Thyroid gland (tissue), 4 donors: ENCODE measurements at regions not wholly inside any gene's neighbourhood (a gene's known extent, or its start where the extent isn't known, plus 50 kb on each side); places are given as distances from the start of the nearest gene placed in this dataset.

Experiments used
- DNase-seq, 2 donors: peaks; one replicate each; pipeline ENCODE4 v3.0.0-alpha.2; 2019
- H3K27ac ChIP-seq, 3 donors: fragments of 200-600 bp; sonication (generic); 1 replicate in 2 of 3; 2 replicates in 1 of 3; pipeline ENCODE4 v1.5.1; 2016 to 2019; ENCODE audit warnings: mild to moderate bottlenecking in 1 of 3, moderate library complexity in 1 of 3
- H3K27me3 ChIP-seq: fragments of 200-600 bp; sonication (generic); one replicate; pipeline ENCODE4 v1.5.1; 2019
- H3K36me3 ChIP-seq, 2 donors: fragments of 200-600 bp; sonication (generic); one replicate each; pipeline ENCODE4 v1.5.1; 2016 to 2019
- H3K4me1 ChIP-seq, 2 donors: fragments of 200-600 bp; sonication (generic); one replicate each; pipeline ENCODE4 v1.5.1; 2017 to 2019
- H3K4me3 ChIP-seq, 3 donors: fragments of 200-600 bp; sonication (generic); replicated peaks in 1 of 3; 1 replicate in 2 of 3; 2 replicates in 1 of 3; pipeline ENCODE4 v1.5.1; 2016; ENCODE audit warnings: mild to moderate bottlenecking in 1 of 3
- H3K9me3 ChIP-seq: fragments of 200-600 bp; sonication (generic); one replicate; pipeline ENCODE4 v1.5.1; 2017
- CTCF ChIP-seq, 6 experiments: fragments of 200-600 bp in 3 of 6; fragments of 450-650 bp in 3 of 6; sonication (generic) in 3 of 6; IDR thresholded peaks; one replicate each; pipeline ENCODE4 v1.5.1; 2016 to 2019; ENCODE audit warnings: antibody characterized with exemption in 6 of 6, mild to moderate bottlenecking in 2 of 6, inconsistent platforms in 1 of 6, moderate library complexity in 1 of 6
- POLR2A ChIP-seq, 2 donors: fragments of 450-650 bp; IDR thresholded peaks; one replicate each; pipeline ENCODE4 v1.6.1; 2017; ENCODE audit warnings: antibody characterized with exemption in 2 of 2, mild to moderate bottlenecking in 2 of 2, moderate library complexity in 1 of 2
- WGBS, 2 donors: methylation state at CpG; one replicate each; pipeline ENCODE4 v1.1.5; 2017; 5-methylcytosine and 5-hydroxymethylcytosine counted together
- intact Hi-C: fragments of 100-400 bp; cut with DNase I; formaldehyde crosslinking; loops from one replicate; pipeline ENCODE4 v1.15.1; 2023

DNA sequence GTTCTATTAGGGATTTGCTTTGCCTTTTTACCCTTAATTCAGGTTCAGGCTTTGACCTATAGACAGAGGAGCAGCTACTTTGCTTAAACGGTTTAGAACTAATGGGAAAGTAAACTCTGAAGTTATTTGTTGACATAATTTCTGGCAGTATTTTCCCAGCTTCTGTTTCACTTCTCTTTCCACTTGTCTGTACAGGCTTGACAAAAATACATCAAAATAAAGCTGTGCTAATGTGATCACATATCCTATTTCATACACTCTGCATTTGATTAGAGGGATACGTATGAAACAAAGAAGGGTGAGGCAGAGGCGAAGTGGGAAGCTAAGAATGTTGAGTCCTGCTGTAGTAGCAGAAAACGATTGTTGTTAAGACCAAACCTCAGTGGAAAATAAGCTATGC is 389.1 kb upstream of the RARB start:
- peaks cover 20 to 27% of the 10 kb centered on the region in 2 donors for H3K4me1 ChIP-seq
- H3K27me3 ChIP-seq = no peaks in the 10 kb centered on the region
- WGBS, 2 donors = 66 to 70% methylated on average over 4 of the region's 4 CpGs
- H3K36me3 ChIP-seq = no peaks in the 10 kb centered on the region
- no peak overlapping the region for H3K27ac ChIP-seq
- TF ChIP-seq POLR2A (IDR thresholded peaks at IDR 0.05) (no peak), CTCF (IDR thresholded peaks at IDR 0.05) (no peak)
- intact Hi-C loops = no loop called here
- H3K9me3 ChIP-seq = no peaks in the 10 kb centered on the region
- DNase-seq = no peak
- no peak overlapping the region for H3K4me3 ChIP-seq

DNA sequence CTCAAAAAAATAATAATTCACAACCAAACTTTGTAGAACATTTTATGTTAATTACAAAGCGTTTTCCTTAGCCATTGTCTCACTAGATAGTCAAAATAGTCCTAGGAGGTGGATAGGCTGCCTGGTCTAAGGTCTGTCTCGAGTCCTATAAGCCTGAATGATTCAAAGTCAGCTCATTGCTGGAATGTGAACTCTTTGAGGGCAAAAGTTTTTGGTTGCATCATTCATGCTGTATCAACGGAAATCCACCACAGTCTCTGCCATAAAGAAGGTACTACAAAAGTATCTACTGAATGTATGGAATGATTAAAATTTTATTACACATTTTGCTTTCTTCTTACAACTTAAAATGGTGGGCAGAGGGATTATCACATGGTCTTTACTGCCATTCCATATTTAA is 387.3 kb upstream of the RARB start:
- H3K9me3 ChIP-seq = no peaks in the 10 kb centered on the region
- H3K36me3 ChIP-seq = no peaks in the 10 kb centered on the region
- DNase-seq = no peak
- intact Hi-C loops = no loop called here
- no peaks in the 10 kb centered on the region for H3K27me3 ChIP-seq
- H3K4me3 ChIP-seq = no peak overlapping the region
- TF ChIP-seq POLR2A (IDR thresholded peaks at IDR 0.05) = no peak
- no peak for TF ChIP-seq CTCF (IDR thresholded peaks at IDR 0.05)
- WGBS, 2 donors = 89 to 96% methylated on average over 3 of the region's 3 CpGs
- H3K4me1 ChIP-seq = peaks cover 26 to 30% of the 10 kb centered on the region in 2 donors
- no peak overlapping the region for H3K27ac ChIP-seq

GRCh38 chr3:25041871-25042584 is 386.0 kb upstream of the RARB start:
- no peak for DNase-seq
- H3K36me3 ChIP-seq = no peaks in the 10 kb centered on the region
- H3K9me3 ChIP-seq = no peaks in the 10 kb centered on the region
- H3K27ac ChIP-seq = no peak overlapping the region
- H3K4me1 ChIP-seq = peaks cover 20 to 23% of the 10 kb centered on the region in 2 donors
- intact Hi-C loops = no loop called here
- TF ChIP-seq POLR2A (IDR thresholded peaks at IDR 0.05) = no peak
- no peak for TF ChIP-seq CTCF (IDR thresholded peaks at IDR 0.05)
- H3K4me3 ChIP-seq = no peak overlapping the region
- no peaks in the 10 kb centered on the region for H3K27me3 ChIP-seq
- 93 to 96% methylated on average over 3 of the region's 3 CpGs for WGBS, 2 donors

DNA sequence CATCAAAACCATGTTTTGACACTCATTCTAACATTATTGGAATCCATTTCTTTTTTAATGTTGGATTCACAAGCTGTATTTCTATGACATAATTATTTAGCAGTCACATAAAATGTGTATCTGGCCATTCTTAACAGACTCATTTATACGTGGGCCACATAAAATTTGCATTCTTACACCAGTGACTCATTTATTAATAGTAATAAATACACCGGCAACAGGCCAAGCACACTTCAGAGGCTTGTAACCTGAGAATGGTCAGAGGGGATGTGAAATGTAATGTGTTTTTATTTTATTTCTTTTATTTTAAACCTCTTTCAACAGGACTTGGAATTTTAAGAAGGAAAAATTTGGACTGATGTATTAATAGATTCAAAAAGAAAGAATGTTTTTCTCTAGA is 384.9 kb upstream of the RARB start:
- Histone ChIP-seq H3K4me3 (no peak overlapping the region), H3K36me3 (no peaks in the 10 kb centered on the region), H3K27ac (no peak overlapping the region), H3K4me1 (peaks cover 11 to 15% of the 10 kb centered on the region in 2 donors), H3K9me3 (no peaks in the 10 kb centered on the region), H3K27me3 (no peaks in the 10 kb centered on the region)
- intact Hi-C loops = no loop called here
- DNase-seq = no peak
- WGBS, 2 donors = 85 to 87% methylated on average over 2 of the region's 2 CpGs
- TF ChIP-seq CTCF (IDR thresholded peaks at IDR 0.05) (no peak), POLR2A (IDR thresholded peaks at IDR 0.05) (no peak)

DNA sequence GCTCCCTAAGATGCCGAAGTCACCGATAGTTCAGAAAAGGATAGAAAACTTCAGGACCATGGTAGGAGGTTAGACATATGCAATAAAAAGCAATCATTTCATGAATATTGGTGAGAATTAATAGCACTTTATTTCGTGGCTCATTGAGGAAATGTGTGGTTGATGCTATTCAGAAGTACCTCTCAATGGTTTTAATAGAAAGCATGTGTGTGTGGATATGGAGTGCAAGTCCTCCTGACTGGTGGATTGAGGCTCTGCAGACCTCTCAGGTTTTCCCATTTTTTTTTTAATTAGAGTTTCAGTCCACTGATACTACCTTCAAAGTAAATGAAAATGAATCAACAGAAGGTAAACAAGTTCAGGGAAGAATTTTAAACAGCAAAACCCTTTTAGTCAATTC is 384.3 kb upstream of the RARB start:
- WGBS, 2 donors = 88 to 91% methylated on average over 3 of the region's 3 CpGs
- Histone ChIP-seq H3K36me3 (no peaks in the 10 kb centered on the region), H3K9me3 (no peaks in the 10 kb centered on the region), H3K27ac (no peak overlapping the region), H3K27me3 (no peaks in the 10 kb centered on the region), H3K4me1 (peaks cover 6 to 10% of the 10 kb centered on the region in 2 donors), H3K4me3 (no peak overlapping the region)
- TF ChIP-seq CTCF (IDR thresholded peaks at IDR 0.05) (no peak), POLR2A (IDR thresholded peaks at IDR 0.05) (no peak)
- no peak for DNase-seq
- intact Hi-C loops = no loop called here
